ENCODE measurements at regions not wholly inside any gene's neighbourhood (a gene's known extent, or its start where the extent isn't known, plus 50 kb on each side); places are given as distances from the start of the nearest gene placed in this dataset.

DNA sequence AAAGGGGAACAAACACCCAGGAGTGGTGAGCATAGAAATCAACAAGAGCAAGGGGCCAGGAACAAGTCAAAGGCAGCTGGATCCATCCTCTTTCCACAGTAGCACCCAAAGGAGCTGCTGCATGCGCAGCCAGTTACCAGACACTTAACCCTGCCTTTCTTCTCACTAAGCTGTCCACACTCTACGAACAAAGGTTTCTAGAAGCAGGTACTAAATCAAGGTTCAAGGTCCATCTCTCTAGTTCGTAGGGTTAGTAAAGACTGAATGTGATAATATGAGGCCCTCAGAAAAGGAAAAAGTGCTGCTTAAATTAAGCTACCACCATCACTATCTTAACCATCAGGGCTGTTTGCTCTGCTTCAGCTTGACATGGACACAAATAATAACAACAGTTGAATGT lies 121.2 kb upstream of the NIPBL start:
- TF ChIP-seq POLR2A (IDR thresholded peaks at IDR 0.05) (no peak), CTCF (IDR thresholded peaks at IDR 0.05) (no peak), EP300 (IDR thresholded peaks at IDR 0.05) (no peak)
